Liver (tissue), 8 donors: ENCODE measurements at regions not wholly inside any gene's neighbourhood (a gene's known extent, or its start where the extent isn't known, plus 50 kb on each side); places are given as distances from the start of the nearest gene placed in this dataset.

ENCODE experiments used
- DNase-seq: peaks from one replicate; pipeline ENCODE4 v3.0.0-alpha.2; 2017; ENCODE audit warnings: low spot score
- H3K27ac ChIP-seq, 2 donors: one replicate each; pipeline ENCODE4 v1.7.0; 2013; ENCODE audit warnings: inconsistent platforms in 2 of 2, low read length in 2 of 2, control low read depth in 1 of 2, low read depth in 1 of 2, mild to moderate bottlenecking in 1 of 2
- H3K27me3 ChIP-seq, 4 donors: one replicate each; pipeline versions ENCODE4 v1.6.1 to v1.7.0; 2013; ENCODE audit warnings: low read length in 3 of 4, inconsistent platforms in 1 of 4, mild to moderate bottlenecking in 1 of 4, moderate library complexity in 1 of 4; ENCODE audit not compliant: control insufficient read depth in 4 of 4, insufficient read depth in 4 of 4
- H3K36me3 ChIP-seq, 4 donors: one replicate each; pipeline versions ENCODE4 v1.6.1 to v1.7.0; 2013; ENCODE audit warnings: low read length in 3 of 4, mild to moderate bottlenecking in 3 of 4, low read depth in 1 of 4, moderate library complexity in 1 of 4; ENCODE audit not compliant: control insufficient read depth in 4 of 4, insufficient read depth in 3 of 4
- H3K4me1 ChIP-seq, 4 donors: one replicate each; pipeline versions ENCODE4 v1.6.1 to v1.7.0; 2013; ENCODE audit warnings: low read length in 3 of 4, mild to moderate bottlenecking in 3 of 4, moderate library complexity in 1 of 4; ENCODE audit not compliant: control insufficient read depth in 4 of 4, insufficient read depth in 4 of 4
- H3K4me3 ChIP-seq, 3 donors: one replicate each; pipeline versions ENCODE4 v1.6.1 to v1.7.0; 2013; ENCODE audit warnings: low read length in 3 of 3, control low read depth in 1 of 3, low read depth in 1 of 3, mild to moderate bottlenecking in 1 of 3
- H3K9ac ChIP-seq, 2 donors: one replicate each; pipeline ENCODE4 v1.7.0; 2013; ENCODE audit warnings: low read length in 2 of 2, mild to moderate bottlenecking in 2 of 2, moderate library complexity in 2 of 2, control low read depth in 1 of 2, low read depth in 1 of 2
- H3K9me3 ChIP-seq, 4 donors: one replicate each; pipeline versions ENCODE4 v1.6.1 to v1.7.0; 2013; ENCODE audit warnings: low read length in 3 of 4; ENCODE audit not compliant: control insufficient read depth in 4 of 4
- EGR1 ChIP-seq, 2 donors: IDR thresholded peaks; 2 replicates each; pipeline ENCODE4 v1.6.1; 2016 to 2018; ENCODE audit warnings: antibody characterized with exemption in 2 of 2, low read depth in 2 of 2
- FOXA1 ChIP-seq: IDR thresholded peaks from 2 replicates; pipeline ENCODE4 v1.6.1; 2016; ENCODE audit warnings: antibody characterized with exemption
- FOXA2 ChIP-seq: IDR thresholded peaks from 2 replicates; pipeline ENCODE4 v1.6.1; 2016; ENCODE audit warnings: antibody characterized with exemption
- GABPA ChIP-seq, 2 donors: IDR thresholded peaks in 1 of 2; conservative IDR thresholded peaks in 1 of 2; 2 replicates each; pipeline ENCODE4 v1.6.1; 2016; ENCODE audit warnings: antibody characterized with exemption in 2 of 2, mild to moderate bottlenecking in 1 of 2, moderate library complexity in 1 of 2
- HNF4A ChIP-seq, 2 donors: conservative IDR thresholded peaks; 2 replicates each; pipeline ENCODE4 v1.6.1; 2016; ENCODE audit warnings: antibody characterized with exemption in 2 of 2, mild to moderate bottlenecking in 2 of 2
- HNF4G ChIP-seq: IDR thresholded peaks from 2 replicates; pipeline ENCODE4 v1.6.1; 2016; ENCODE audit warnings: antibody characterized with exemption
- JUND ChIP-seq, 2 donors: IDR thresholded peaks; 2 replicates each; pipeline ENCODE4 v1.6.1; 2016; ENCODE audit warnings: antibody characterized with exemption in 2 of 2
- NR2F2 ChIP-seq: IDR thresholded peaks from 2 replicates; pipeline ENCODE4 v1.6.1; 2016; ENCODE audit warnings: antibody characterized with exemption
- RAD21 ChIP-seq, 2 donors: IDR thresholded peaks; 2 replicates each; pipeline ENCODE4 v1.6.1; 2016; ENCODE audit warnings: antibody characterized with exemption in 2 of 2, mild to moderate bottlenecking in 2 of 2
- RXRA ChIP-seq, 2 donors: IDR thresholded peaks; 2 replicates each; pipeline ENCODE4 v1.6.1; 2017 to 2018; ENCODE audit warnings: antibody characterized with exemption in 2 of 2, mild to moderate bottlenecking in 1 of 2
- SP1 ChIP-seq: IDR thresholded peaks from 2 replicates; pipeline ENCODE4 v1.6.1; 2018; ENCODE audit warnings: antibody characterized with exemption, mild to moderate bottlenecking
- TAF1 ChIP-seq: conservative IDR thresholded peaks from 2 replicates; pipeline ENCODE4 v1.6.1; 2016; ENCODE audit warnings: antibody characterized with exemption, mild to moderate bottlenecking
- YY1 ChIP-seq: IDR thresholded peaks from 2 replicates; pipeline ENCODE4 v1.6.1; 2016; ENCODE audit warnings: antibody characterized with exemption, mild to moderate bottlenecking
- WGBS: extraction: QIAGEN DNeasy Blood & Tissue Kit; methylation state at CpG from one replicate; pipeline ENCODE4 v1.1.7; 2013; 5-methylcytosine and 5-hydroxymethylcytosine counted together
- TF ChIP-seq, protein P1 (sequence below): IDR thresholded peaks from 2 replicates; pipeline ENCODE4 v1.6.1; 2016; ENCODE audit warnings: antibody characterized with exemption
- TF ChIP-seq, protein P2 (sequence below): IDR thresholded peaks from 2 replicates; pipeline ENCODE4 v1.6.1; 2016; ENCODE audit warnings: antibody characterized with exemption
- TF ChIP-seq, protein P3 (sequence below): fragments of 150-350 bp; IDR thresholded peaks from 2 replicates; pipeline ENCODE4 v1.5.1; 2017; ENCODE audit warnings: improper control_type of control experiment, low read depth, low read length; ENCODE audit not compliant: missing input control
- TF ChIP-seq, protein P4 (sequence below): IDR thresholded peaks from 2 replicates; pipeline ENCODE4 v1.6.1; 2016; ENCODE audit warnings: antibody characterized with exemption, mild to moderate bottlenecking
- donor health status: healthy.
- donor health status: healthy.
- donor health status: healthy.
- donor health status: healthy.
- donor health status: healthy.

DNA sequence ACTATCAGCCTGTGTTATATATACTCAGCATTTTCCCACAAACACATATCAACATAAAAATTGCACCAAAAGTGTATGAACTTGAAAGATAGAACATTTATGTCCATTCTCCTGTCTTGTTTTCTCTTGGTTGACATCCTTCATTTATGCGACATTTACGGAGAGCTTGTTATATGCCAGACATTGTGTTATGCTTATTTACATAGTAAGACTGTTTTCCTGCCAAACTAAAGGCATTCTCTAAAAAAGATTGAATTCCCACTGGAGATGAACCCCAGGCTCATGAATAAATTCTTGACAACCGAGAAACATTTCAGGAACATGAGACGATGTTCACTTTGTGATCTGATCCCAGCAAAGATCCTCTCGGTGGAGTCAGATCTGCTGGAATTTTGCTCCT lies 131.0 kb downstream of the RAP2A start (continued):
- TF ChIP-seq TAF1 (no peak), FOXA2 (no peak), EGR1 (IDR thresholded peaks at IDR 0.05; ENCODE audit: low read depth in 2 of 2) (no peak), FOXA1 (no peak), RXRA (IDR thresholded peaks at IDR 0.05) (no peak)
- TF ChIP-seq, protein P1, sequence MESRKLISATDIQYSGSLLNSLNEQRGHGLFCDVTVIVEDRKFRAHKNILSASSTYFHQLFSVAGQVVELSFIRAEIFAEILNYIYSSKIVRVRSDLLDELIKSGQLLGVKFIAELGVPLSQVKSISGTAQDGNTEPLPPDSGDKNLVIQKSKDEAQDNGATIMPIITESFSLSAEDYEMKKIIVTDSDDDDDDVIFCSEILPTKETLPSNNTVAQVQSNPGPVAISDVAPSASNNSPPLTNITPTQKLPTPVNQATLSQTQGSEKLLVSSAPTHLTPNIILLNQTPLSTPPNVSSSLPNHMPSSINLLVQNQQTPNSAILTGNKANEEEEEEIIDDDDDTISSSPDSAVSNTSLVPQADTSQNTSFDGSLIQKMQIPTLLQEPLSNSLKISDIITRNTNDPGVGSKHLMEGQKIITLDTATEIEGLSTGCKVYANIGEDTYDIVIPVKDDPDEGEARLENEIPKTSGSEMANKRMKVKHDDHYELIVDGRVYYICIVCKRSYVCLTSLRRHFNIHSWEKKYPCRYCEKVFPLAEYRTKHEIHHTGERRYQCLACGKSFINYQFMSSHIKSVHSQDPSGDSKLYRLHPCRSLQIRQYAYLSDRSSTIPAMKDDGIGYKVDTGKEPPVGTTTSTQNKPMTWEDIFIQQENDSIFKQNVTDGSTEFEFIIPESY, result no peak

DNA sequence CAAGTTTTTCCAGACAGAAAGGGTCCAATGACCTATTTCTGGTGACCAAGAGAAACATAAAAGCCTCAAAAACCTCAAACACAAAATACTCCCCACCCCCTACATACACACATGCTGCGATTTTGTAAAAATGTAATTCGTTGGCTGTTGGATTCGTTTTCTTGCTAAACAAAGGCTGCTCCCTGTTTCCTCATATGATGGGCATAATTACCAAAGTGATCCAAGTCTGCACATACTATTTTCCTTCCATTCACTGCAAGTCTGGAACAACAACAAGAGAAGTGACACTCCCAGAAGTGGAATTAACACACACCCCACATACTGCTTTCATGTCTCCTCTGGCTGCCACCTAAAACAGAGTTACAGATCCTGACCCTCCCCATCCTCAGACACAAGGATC lies 131.9 kb downstream of the RAP2A start:
- no peak overlapping the region for H3K27ac ChIP-seq
- H3K9ac ChIP-seq, result no peak overlapping the region
- no peaks in the 10 kb centered on the region for H3K27me3 ChIP-seq
- H3K36me3 ChIP-seq, result no peaks in the 10 kb centered on the region
- DNase-seq, result no peak
- no peaks in the 10 kb centered on the region for H3K9me3 ChIP-seq
- 87% methylated on average over 3 of the region's 3 CpGs for WGBS
- peaks cover 0 to 4% (median 0%) of the 10 kb centered on the region in 4 donors for H3K4me1 ChIP-seq
- H3K4me3 ChIP-seq, result no peak overlapping the region
- TF ChIP-seq, protein P2, sequence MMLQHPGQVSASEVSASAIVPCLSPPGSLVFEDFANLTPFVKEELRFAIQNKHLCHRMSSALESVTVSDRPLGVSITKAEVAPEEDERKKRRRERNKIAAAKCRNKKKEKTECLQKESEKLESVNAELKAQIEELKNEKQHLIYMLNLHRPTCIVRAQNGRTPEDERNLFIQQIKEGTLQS, result no peak
- TF ChIP-seq, protein P3, sequence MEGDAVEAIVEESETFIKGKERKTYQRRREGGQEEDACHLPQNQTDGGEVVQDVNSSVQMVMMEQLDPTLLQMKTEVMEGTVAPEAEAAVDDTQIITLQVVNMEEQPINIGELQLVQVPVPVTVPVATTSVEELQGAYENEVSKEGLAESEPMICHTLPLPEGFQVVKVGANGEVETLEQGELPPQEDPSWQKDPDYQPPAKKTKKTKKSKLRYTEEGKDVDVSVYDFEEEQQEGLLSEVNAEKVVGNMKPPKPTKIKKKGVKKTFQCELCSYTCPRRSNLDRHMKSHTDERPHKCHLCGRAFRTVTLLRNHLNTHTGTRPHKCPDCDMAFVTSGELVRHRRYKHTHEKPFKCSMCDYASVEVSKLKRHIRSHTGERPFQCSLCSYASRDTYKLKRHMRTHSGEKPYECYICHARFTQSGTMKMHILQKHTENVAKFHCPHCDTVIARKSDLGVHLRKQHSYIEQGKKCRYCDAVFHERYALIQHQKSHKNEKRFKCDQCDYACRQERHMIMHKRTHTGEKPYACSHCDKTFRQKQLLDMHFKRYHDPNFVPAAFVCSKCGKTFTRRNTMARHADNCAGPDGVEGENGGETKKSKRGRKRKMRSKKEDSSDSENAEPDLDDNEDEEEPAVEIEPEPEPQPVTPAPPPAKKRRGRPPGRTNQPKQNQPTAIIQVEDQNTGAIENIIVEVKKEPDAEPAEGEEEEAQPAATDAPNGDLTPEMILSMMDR, result no peak
- no peak for TF ChIP-seq NR2F2
- no peak for TF ChIP-seq JUND (IDR thresholded peaks at IDR 0.05)
- TF ChIP-seq RAD21 (IDR thresholded peaks at IDR 0.05), result no peak
- TF ChIP-seq YY1, result no peak

DNA sequence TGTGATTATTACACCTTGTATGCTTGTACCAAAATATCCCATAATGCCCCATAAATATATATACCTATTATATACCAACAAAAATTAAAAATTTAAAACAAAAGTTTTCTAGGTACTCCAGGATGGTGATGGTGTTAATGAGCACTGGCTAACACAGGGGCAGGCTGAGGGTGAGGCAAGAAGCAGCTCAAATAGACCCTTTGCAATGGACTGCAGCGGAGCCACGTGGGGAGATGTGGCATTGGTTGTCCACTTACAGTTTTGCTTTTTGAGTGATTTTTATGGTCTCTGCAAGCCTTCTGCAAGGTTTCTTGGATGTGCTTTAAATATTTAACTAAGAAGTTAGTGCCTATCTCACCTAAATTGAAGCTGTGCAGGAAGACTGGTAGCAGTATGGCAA lies 132.9 kb downstream of the RAP2A start:
- peaks cover 0 to 4% (median 0%) of the 10 kb centered on the region in 4 donors for H3K4me1 ChIP-seq
- no peak for DNase-seq
- no peak overlapping the region for H3K9ac ChIP-seq
- 94% methylated on average over 2 of the region's 2 CpGs for WGBS
- H3K27me3 ChIP-seq, result no peaks in the 10 kb centered on the region
- H3K4me3 ChIP-seq, result no peak overlapping the region
- H3K36me3 ChIP-seq, result no peaks in the 10 kb centered on the region
- H3K27ac ChIP-seq, result no peak overlapping the region
- H3K9me3 ChIP-seq, result no peaks in the 10 kb centered on the region
- TF ChIP-seq JUND (IDR thresholded peaks at IDR 0.05), result no peak
- no peak for TF ChIP-seq HNF4G
- TF ChIP-seq, protein P3, result no peak
- TF ChIP-seq GABPA (IDR thresholded peaks at IDR 0.05 in 1 of 2, conservative IDR thresholded peaks at IDR 0.05 in 1 of 2), result no peak
- TF ChIP-seq HNF4A (conservative IDR thresholded peaks at IDR 0.05), result no peak
- TF ChIP-seq, protein P4, sequence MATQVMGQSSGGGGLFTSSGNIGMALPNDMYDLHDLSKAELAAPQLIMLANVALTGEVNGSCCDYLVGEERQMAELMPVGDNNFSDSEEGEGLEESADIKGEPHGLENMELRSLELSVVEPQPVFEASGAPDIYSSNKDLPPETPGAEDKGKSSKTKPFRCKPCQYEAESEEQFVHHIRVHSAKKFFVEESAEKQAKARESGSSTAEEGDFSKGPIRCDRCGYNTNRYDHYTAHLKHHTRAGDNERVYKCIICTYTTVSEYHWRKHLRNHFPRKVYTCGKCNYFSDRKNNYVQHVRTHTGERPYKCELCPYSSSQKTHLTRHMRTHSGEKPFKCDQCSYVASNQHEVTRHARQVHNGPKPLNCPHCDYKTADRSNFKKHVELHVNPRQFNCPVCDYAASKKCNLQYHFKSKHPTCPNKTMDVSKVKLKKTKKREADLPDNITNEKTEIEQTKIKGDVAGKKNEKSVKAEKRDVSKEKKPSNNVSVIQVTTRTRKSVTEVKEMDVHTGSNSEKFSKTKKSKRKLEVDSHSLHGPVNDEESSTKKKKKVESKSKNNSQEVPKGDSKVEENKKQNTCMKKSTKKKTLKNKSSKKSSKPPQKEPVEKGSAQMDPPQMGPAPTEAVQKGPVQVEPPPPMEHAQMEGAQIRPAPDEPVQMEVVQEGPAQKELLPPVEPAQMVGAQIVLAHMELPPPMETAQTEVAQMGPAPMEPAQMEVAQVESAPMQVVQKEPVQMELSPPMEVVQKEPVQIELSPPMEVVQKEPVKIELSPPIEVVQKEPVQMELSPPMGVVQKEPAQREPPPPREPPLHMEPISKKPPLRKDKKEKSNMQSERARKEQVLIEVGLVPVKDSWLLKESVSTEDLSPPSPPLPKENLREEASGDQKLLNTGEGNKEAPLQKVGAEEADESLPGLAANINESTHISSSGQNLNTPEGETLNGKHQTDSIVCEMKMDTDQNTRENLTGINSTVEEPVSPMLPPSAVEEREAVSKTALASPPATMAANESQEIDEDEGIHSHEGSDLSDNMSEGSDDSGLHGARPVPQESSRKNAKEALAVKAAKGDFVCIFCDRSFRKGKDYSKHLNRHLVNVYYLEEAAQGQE, result no peak
- TF ChIP-seq YY1, result no peak
- no peak for TF ChIP-seq SP1
